GM21528 (cell line): ENCODE measurements at regions not wholly inside any gene's neighbourhood (a gene's known extent, or its start where the extent isn't known, plus 50 kb on each side); places are given as distances from the start of the nearest gene placed in this dataset.
"Not testable (repeated sequence)": the region's sequence is repeated elsewhere in the genome, so short reads cannot be mapped to it uniquely, and the experiment has no call there.

ENCODE experiments used
- ATAC-seq: cut with Tn5 transposase; IDR thresholded peaks from one replicate; pipeline ENCODE4 v1.9.1; 2021; ENCODE audit warnings: mild to moderate bottlenecking, moderate library complexity; ENCODE audit not compliant: unreplicated experiment, low FRiP score

DNA sequence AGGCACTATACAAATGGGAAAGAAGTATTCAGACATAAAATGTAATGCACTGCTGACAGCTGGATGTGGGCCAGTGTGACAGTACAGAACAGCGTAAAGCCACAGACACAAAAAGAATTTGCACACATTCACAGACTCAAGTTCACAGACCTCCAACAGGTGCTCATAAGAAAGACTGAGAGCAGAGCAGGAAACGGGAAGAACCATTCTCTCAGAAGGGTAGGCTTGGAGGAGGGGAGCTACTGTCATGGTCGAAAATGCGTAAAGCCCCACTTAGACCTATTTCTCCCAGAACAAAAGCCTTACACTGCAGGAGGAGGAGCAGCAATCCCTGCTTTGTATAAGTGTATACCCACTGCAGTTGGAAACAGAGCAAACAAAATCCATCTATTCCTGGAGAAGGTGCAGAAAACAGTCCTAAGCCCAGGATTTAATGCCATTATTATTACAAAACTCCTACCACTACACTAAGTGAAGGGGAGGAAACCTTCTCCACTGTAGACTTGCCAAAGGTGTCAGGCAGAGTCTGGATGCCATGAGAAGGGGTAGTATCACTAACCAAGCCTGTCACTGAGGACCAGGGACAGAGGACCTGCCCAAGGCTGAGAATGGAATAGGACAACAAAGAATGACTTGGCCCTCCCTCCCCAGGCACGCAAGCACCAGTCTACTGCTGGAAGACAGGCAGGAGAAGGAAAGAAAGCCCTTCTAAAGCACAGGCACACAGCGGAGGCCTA lies 103.0 kb upstream of the FAM25C start:
- not testable (repeated sequence) for ATAC-seq

- ATAC-seq = not testable (repeated sequence)
These were observed 99.3 kb upstream of the FAM25C start for GRCh38 chr10:48098854-48099253.

DNA sequence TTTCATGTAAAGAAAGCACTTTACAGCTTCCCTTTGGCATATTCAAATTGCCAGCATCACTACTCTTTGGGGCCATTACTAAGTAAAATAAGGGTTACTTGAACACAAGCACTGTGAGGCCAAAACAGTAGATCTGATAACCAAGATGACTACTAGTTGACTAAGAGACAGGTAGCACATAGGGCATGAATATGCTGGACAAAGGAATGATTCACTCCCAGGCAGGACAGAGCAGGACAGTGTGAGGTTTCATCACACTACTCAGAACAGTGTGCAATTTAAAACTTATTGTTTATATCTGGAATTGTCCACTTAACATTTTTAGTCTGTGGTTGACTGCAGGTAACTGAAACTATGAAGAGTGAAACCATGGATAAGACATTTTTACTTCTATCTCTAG lies 91.1 kb upstream of the FAM25C start:
- ATAC-seq = not testable (repeated sequence)

DNA sequence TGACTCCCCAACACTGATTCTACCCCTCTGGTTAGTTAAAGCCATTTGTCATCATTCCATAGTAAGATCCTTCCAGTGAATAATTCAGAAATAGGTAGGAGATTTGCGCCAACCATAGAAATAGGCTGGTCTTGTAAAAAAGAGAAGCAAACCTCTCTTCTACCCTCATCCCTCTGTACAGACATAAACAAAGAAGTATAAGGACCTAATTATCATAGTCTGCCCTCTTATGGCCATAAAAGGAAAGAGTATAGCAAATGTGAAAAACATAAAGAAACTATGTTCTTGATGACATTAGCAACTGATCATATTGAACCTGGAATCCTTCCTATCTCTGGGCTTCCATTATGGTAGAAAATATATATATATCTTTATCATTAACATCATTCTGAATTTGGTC lies 88.5 kb upstream of the FAM25C start:
- ATAC-seq = not testable (repeated sequence)

DNA sequence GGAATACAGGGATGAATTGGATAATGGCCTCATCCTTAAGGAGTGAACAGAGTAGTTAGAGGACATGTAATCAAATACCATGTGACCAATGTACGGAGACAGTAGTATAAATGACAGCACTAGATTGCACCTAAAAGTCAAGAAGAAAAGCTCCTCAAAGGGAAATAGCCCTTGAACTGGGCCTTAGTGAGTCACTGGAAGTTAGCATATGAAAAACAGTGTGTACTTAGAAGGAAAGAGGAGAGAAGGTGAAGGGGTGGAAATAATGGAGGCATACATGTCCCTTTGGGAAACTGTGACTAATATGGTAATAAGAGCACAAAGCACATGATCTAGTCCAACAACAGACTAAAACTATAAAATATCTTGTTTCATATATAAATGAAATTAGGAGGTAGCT lies 84.9 kb upstream of the FAM25C start:
- ATAC-seq = not testable (repeated sequence)

DNA sequence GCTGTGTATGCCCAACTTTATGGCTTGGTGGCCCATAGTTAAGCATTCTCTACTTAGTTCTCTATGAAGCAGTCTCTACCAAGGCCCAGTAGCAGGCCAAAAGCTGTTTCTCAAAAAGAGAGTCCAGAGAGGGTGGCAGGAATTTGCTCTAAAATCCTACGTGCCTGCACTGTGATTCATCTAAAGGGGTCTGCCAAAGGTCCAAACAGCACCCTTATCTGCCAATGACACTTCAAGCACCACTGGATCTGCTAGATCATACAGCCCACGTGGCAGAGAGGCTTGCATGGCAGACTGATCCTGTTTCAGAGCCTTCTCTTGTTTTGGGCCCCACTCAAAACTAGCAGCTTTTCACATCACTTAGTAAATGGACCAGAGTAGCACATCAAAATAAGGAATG lies 71.6 kb upstream of the FAM25C start:
- ATAC-seq = not testable (repeated sequence)

- peak; percentile 84 for ATAC-seq
These were observed 64.5 kb upstream of the FAM25C start for GRCh38 chr10:48063944-48064625.

- not testable (repeated sequence) for ATAC-seq
These were observed 55.8 kb upstream of the FAM25C start for GRCh38 chr10:48055395-48055794.
